B cell (primary cell): ENCODE measurements at regions not wholly inside any gene's neighbourhood (a gene's known extent, or its start where the extent isn't known, plus 50 kb on each side); places are given as distances from the start of the nearest gene placed in this dataset.

Experiments
- ATAC-seq: fragments of 200-7000 bp; cut with Tn5 transposase; one replicate; pipeline ENCODE4 v1.10.0; 2021; ENCODE audit warnings: low read depth, mild to moderate bottlenecking, moderate number of reproducible peaks, moderate library complexity
- CTCF ChIA-PET: fragments of 350-600 bp; sonication (Branson Sonifier 250); formaldehyde crosslinking; loops from one replicate; lab custom pipeline; 2021; ENCODE audit warnings: antibody characterized with exemption, inconsistent platforms; lab: Charles Lee
- POLR2A ChIA-PET: fragments of 350-600 bp; sonication (Branson Sonifier 250); formaldehyde crosslinking; loops from one replicate; lab custom pipeline; 2021; ENCODE audit warnings: antibody characterized with exemption; lab: Charles Lee
- DNase-seq: peaks from one replicate; pipeline ENCODE4 v3.0.0; 2013
- H2AFZ ChIP-seq: 2 replicates; pipeline ENCODE4 v1.6.1; 2012; ENCODE audit warnings: mild to moderate bottlenecking, low read depth, low read length; ENCODE audit not compliant: insufficient read depth, poor library complexity, severe bottlenecking
- H3K27ac ChIP-seq, 2 donors: 1 replicate in 1 of 2; 2 replicates in 1 of 2; pipeline ENCODE4 v1.5.1; 2012 to 2013; ENCODE audit warnings: low read length in 2 of 2, mild to moderate bottlenecking in 2 of 2, moderate library complexity in 1 of 2
- H3K27me3 ChIP-seq, 4 experiments: fragments of 200-600 bp in 1 of 4; sonication (generic) in 1 of 4; replicated peaks in 1 of 4; 1 replicate in 2 of 4; 2 replicates in 2 of 4; pipeline versions ENCODE4 v1.6.1 to v1.7.0; 2013 to 2016; ENCODE audit warnings: low read length in 3 of 4, mild to moderate bottlenecking in 2 of 4, mixed read lengths in 1 of 4, moderate library complexity in 1 of 4; ENCODE audit not compliant: insufficient read depth in 4 of 4, control insufficient read depth in 3 of 4; ENCODE audit errors: control extremely low read depth in 1 of 4
- H3K36me3 ChIP-seq, 2 experiments: replicated peaks in 1 of 2; 1 replicate in 1 of 2; 2 replicates in 1 of 2; pipeline versions ENCODE4 v1.6.1 to v1.7.1; 2013; ENCODE audit warnings: low read length in 1 of 2; ENCODE audit not compliant: insufficient read depth in 2 of 2, control insufficient read depth in 1 of 2; ENCODE audit errors: control extremely low read depth in 1 of 2, extremely low read depth in 1 of 2
- H3K4me1 ChIP-seq, 2 donors: fragments of 200-600 bp in 1 of 2; sonication (generic) in 1 of 2; 1 replicate in 1 of 2; 2 replicates in 1 of 2; pipeline versions ENCODE4 v1.5.1 to v1.6.1; 2013 to 2017; ENCODE audit warnings: low read length in 2 of 2; ENCODE audit not compliant: control insufficient read depth in 2 of 2, insufficient read depth in 2 of 2
- H3K4me2 ChIP-seq: replicated peaks from 2 replicates; pipeline ENCODE3; 2012; ENCODE audit warnings: mild to moderate bottlenecking, low read depth, low read length; ENCODE audit not compliant: poor library complexity, severe bottlenecking
- H3K4me3 ChIP-seq, 5 experiments: fragments of 200-600 bp in 1 of 5; sonication (generic) in 1 of 5; 1 replicate in 3 of 5; 2 replicates in 2 of 5; pipeline versions ENCODE4 v1.5.1 to v1.7.0; 2011 to 2016; ENCODE audit warnings: low read length in 4 of 5, mild to moderate bottlenecking in 4 of 5, low read depth in 2 of 5, control low read depth in 1 of 5, moderate library complexity in 1 of 5; ENCODE audit not compliant: insufficient read depth in 1 of 5; ENCODE audit errors: control extremely low read depth in 1 of 5, extremely low read depth in 1 of 5
- H3K79me2 ChIP-seq: fragments of 200-600 bp; sonication (generic); one replicate; pipeline ENCODE4 v1.6.0; 2016; ENCODE audit warnings: low read length; ENCODE audit not compliant: control insufficient read depth, insufficient read depth
- H3K9ac ChIP-seq: fragments of 200-600 bp; sonication (generic); 2 replicates; pipeline ENCODE4 v1.6.1; 2017; ENCODE audit warnings: mild to moderate bottlenecking, low read length, moderate library complexity
- H3K9me3 ChIP-seq, 3 donors: one replicate each; pipeline versions ENCODE4 v1.6.1 to v1.7.1; 2013; ENCODE audit warnings: low read length in 2 of 3; ENCODE audit not compliant: control insufficient read depth in 2 of 3, insufficient read depth in 1 of 3; ENCODE audit errors: control extremely low read depth in 1 of 3
- H4K20me1 ChIP-seq: 2 replicates; pipeline ENCODE4 v1.6.0; 2012; ENCODE audit warnings: mild to moderate bottlenecking, low read length; ENCODE audit not compliant: insufficient read depth, control insufficient read depth, poor library complexity, severe bottlenecking
- H3K27ac Mint-ChIP-seq: one replicate; pipeline ENCODE4 v1.8.0; 2021; ENCODE audit warnings: mixed read lengths
- H3K27me3 Mint-ChIP-seq: one replicate; pipeline ENCODE4 v1.8.0; 2021; ENCODE audit warnings: mixed read lengths
- H3K4me1 Mint-ChIP-seq: one replicate; pipeline ENCODE4 v1.8.0; 2021; ENCODE audit warnings: mixed read lengths
- H3K4me3 Mint-ChIP-seq: one replicate; pipeline ENCODE4 v1.8.0; 2021; ENCODE audit warnings: mixed read lengths
- H3K9me3 Mint-ChIP-seq: one replicate; pipeline ENCODE4 v1.8.0; 2022; ENCODE audit warnings: mixed read lengths; ENCODE audit not compliant: insufficient read depth
- EZH2 ChIP-seq: IDR thresholded peaks from 2 replicates; pipeline ENCODE4 v1.6.1; 2012; ENCODE audit warnings: borderline replicate concordance, low read depth, mild to moderate bottlenecking, moderate library complexity, low read length; ENCODE audit not compliant: insufficient read depth, poor library complexity, severe bottlenecking
- WGBS: methylation state at CpG from one replicate; pipeline ENCODE4 v1.1.5; 2013; ENCODE audit warnings: missing lambda C conversion rate; ENCODE audit not compliant: insufficient coverage; 5-methylcytosine and 5-hydroxymethylcytosine counted together
- intact Hi-C: fragments of 100-400 bp; cut with micrococcal nuclease; formaldehyde crosslinking; loops from one replicate; pipeline ENCODE4 v1.10.0; 2022
- TF ChIP-seq, protein P1 (sequence below): fragments of 200-600 bp; IDR thresholded peaks from one replicate; pipeline ENCODE4 v1.8.0; 2022; ENCODE audit warnings: antibody characterized with exemption, mild to moderate bottlenecking

DNA sequence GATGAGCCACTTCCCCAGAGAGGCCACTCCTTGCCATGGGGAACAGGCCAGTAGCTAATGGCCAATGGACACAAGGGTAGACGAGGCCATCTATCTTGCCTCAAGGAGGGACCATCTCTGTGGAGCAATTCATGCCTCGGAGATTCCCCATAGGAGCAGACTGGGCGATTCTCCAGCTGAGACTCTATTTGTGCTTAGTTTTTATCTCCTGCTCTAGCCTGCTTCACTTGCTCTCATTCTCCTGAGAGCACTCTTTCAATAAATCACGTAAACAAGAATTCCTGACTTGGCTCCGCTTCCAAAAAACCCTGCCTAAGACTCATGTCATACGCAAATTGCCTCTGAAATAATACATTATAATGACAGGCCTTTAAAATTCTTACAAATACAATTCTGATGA lies 396.4 kb upstream of the USP15 start:
- Mint-ChIP-seq H3K4me3 (no peak overlapping the region), H3K4me1 (no peaks in the 10 kb centered on the region), H3K27ac (no peak overlapping the region), H3K9me3 (no peaks in the 10 kb centered on the region), H3K27me3 (no peaks in the 10 kb centered on the region)
- intact Hi-C loops, result no loop called here
- POLR2A ChIA-PET, result no interaction called here
- no peaks in the 10 kb centered on the region for H4K20me1 ChIP-seq
- H3K9ac ChIP-seq, result no peak overlapping the region
- no peak for TF ChIP-seq EZH2
- H3K36me3 ChIP-seq, result no peaks in the 10 kb centered on the region
- no peak for DNase-seq
- WGBS, result 93% methylated on average over 5 of the region's 6 CpGs
- no peak overlapping the region for H3K4me2 ChIP-seq
- no peak for ATAC-seq
- CTCF ChIA-PET, result no interaction called here
- no peaks in the 10 kb centered on the region for H3K4me1 ChIP-seq
- H3K27me3 ChIP-seq, result no peaks in the 10 kb centered on the region
- no peak overlapping the region for H2AFZ ChIP-seq
- H3K9me3 ChIP-seq, result peaks cover 0 to 6% (median 0%) of the 10 kb centered on the region in 3 donors
- H3K79me2 ChIP-seq, result no peaks in the 10 kb centered on the region
- no peak overlapping the region for H3K4me3 ChIP-seq
- H3K27ac ChIP-seq, result no peak overlapping the region

DNA sequence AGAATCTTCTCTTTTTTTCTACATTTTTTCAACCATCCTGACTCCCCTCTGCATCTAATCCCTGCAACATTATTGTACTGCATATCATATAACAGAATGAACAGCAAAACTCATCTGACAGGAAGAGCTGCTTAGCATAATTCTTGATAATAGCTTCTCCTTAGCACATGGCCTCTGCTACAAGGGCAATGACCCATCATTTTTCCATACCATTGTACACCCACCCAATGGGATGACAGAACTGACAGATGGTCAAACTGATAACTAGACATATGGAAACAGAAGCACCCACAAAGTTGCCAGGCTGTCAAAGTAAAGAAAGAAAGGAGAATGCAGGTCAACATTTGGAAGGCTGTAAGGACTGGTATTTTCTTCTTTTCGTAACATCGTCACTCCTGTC lies 390.4 kb upstream of the USP15 start:
- Histone ChIP-seq H3K36me3 (no peaks in the 10 kb centered on the region), H3K9me3 (no peaks in the 10 kb centered on the region), H3K4me2 (no peak overlapping the region), H3K4me1 (peaks cover 0 to 5% of the 10 kb centered on the region in 2 donors), H2AFZ (no peak overlapping the region), H3K9ac (no peak overlapping the region), H3K4me3 (no peak overlapping the region), H3K27me3 (no peaks in the 10 kb centered on the region), H3K27ac (no peak overlapping the region), H4K20me1 (no peaks in the 10 kb centered on the region), H3K79me2 (no peaks in the 10 kb centered on the region)
- TF ChIP-seq, protein P1, sequence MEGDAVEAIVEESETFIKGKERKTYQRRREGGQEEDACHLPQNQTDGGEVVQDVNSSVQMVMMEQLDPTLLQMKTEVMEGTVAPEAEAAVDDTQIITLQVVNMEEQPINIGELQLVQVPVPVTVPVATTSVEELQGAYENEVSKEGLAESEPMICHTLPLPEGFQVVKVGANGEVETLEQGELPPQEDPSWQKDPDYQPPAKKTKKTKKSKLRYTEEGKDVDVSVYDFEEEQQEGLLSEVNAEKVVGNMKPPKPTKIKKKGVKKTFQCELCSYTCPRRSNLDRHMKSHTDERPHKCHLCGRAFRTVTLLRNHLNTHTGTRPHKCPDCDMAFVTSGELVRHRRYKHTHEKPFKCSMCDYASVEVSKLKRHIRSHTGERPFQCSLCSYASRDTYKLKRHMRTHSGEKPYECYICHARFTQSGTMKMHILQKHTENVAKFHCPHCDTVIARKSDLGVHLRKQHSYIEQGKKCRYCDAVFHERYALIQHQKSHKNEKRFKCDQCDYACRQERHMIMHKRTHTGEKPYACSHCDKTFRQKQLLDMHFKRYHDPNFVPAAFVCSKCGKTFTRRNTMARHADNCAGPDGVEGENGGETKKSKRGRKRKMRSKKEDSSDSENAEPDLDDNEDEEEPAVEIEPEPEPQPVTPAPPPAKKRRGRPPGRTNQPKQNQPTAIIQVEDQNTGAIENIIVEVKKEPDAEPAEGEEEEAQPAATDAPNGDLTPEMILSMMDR, result no peak
- TF ChIP-seq EZH2, result no peak
- CTCF ChIA-PET, result no interaction called here
- POLR2A ChIA-PET, result no interaction called here
- WGBS, result no CpG with 5 or more reads among the region's 2 CpGs
- no peaks in the 10 kb centered on the region for H3K4me1 Mint-ChIP-seq
- no peak overlapping the region for H3K4me3 Mint-ChIP-seq
- no peaks in the 10 kb centered on the region for H3K27me3 Mint-ChIP-seq
- no peaks in the 10 kb centered on the region for H3K9me3 Mint-ChIP-seq
- DNase-seq (no peak), ATAC-seq (no peak)
- H3K27ac Mint-ChIP-seq, result no peak overlapping the region
- intact Hi-C loops, result no loop called here
